IPS-20b (cell line): ENCODE measurements at regions not wholly inside any gene's neighbourhood (a gene's known extent, or its start where the extent isn't known, plus 50 kb on each side); places are given as distances from the start of the nearest gene placed in this dataset.

ENCODE experiments used
- H3K27ac ChIP-seq: one replicate; pipeline ENCODE4 v1.5.1; 2013; ENCODE audit warnings: low read length
- H3K27me3 ChIP-seq: 2 replicates; pipeline ENCODE4 v1.6.1; 2013; ENCODE audit warnings: mild to moderate bottlenecking, low read length, inconsistent platforms; ENCODE audit not compliant: insufficient read depth
- H3K36me3 ChIP-seq: 2 replicates; pipeline ENCODE4 v1.6.1; 2013; ENCODE audit warnings: low read depth, mild to moderate bottlenecking, inconsistent platforms, low read length, moderate library complexity; ENCODE audit not compliant: insufficient read depth
- H3K4me1 ChIP-seq: 2 replicates; pipeline ENCODE4 v1.6.1; 2013; ENCODE audit warnings: mild to moderate bottlenecking, control low read depth, inconsistent platforms, low read length, moderate library complexity; ENCODE audit not compliant: insufficient read depth
- H3K4me3 ChIP-seq: 2 replicates; pipeline ENCODE4 v1.5.1; 2013; ENCODE audit warnings: mild to moderate bottlenecking, low read length, inconsistent platforms
- H3K9ac ChIP-seq: 2 replicates; pipeline ENCODE4 v1.6.1; 2013; ENCODE audit warnings: low read depth, mild to moderate bottlenecking, inconsistent platforms, low read length, moderate library complexity
- H3K9me3 ChIP-seq: 2 replicates; pipeline ENCODE4 v1.6.1; 2013; ENCODE audit warnings: mild to moderate bottlenecking, low read depth, low read length, inconsistent platforms; ENCODE audit not compliant: insufficient read depth

DNA sequence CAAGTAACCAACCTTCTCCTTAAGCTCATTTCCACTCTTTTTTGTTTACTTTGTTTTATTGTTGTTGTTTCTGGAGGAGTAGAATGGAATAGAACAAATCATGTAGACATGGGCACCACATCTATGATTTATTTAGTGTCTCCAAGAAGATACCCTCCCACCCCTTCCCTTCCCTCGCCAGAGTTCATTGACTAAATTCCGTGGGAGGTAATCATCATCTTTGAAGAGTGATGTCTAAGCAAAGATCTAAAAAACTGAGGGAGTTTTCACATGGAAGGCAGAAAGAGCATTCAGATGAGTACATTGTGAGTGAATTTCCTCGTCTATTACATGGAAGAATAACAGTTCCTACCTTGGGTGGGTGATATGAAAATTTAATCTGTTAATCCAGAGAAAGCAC lies 136.2 kb downstream of the SEC16B start:
- Histone ChIP-seq H3K4me3 (no peak overlapping the region), H3K27me3 (no peaks in the 10 kb centered on the region), H3K9me3 (no peaks in the 10 kb centered on the region), H3K4me1 (0 out of 2 replicates have a peak, but pooled peaks cover 2% of the 10 kb centered on the region), H3K36me3 (no peaks in the 10 kb centered on the region), H3K27ac (no peak overlapping the region), H3K9ac (no peak overlapping the region)

DNA sequence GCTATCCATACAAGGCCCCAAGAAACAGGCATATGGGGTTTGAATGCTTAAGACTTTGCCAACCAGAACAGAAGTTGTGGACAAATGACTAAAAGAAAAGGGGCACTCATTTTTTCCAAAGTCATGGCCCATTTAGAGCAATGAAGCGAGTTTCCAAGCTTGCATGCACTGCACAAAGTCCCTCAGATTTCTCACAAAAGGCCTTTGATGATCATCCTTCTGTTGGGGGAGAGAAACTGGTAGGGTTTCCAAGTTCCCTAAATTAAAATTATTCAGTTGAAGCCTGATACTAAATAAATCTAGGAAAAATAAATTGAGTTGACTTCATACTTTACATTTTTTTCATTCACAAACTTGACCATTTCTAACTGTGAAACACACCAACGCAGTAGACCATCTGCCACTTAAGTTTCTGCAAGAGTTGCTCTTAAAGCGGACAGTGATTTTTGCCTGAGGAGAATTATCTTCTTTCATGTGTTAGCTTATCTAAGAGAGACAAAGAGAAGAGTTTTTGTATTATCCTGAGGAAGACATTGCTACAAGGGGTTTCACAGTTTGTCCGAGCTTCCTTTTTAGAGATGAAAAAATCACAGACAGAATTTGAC lies 139.2 kb downstream of the SEC16B start:
- no peak overlapping the region for H3K27ac ChIP-seq
- no peaks in the 10 kb centered on the region for H3K4me1 ChIP-seq
- H3K4me3 ChIP-seq = no peak overlapping the region
- H3K9me3 ChIP-seq = no peaks in the 10 kb centered on the region
- H3K27me3 ChIP-seq = no peaks in the 10 kb centered on the region
- H3K9ac ChIP-seq = no peak overlapping the region
- H3K36me3 ChIP-seq = no peaks in the 10 kb centered on the region

DNA sequence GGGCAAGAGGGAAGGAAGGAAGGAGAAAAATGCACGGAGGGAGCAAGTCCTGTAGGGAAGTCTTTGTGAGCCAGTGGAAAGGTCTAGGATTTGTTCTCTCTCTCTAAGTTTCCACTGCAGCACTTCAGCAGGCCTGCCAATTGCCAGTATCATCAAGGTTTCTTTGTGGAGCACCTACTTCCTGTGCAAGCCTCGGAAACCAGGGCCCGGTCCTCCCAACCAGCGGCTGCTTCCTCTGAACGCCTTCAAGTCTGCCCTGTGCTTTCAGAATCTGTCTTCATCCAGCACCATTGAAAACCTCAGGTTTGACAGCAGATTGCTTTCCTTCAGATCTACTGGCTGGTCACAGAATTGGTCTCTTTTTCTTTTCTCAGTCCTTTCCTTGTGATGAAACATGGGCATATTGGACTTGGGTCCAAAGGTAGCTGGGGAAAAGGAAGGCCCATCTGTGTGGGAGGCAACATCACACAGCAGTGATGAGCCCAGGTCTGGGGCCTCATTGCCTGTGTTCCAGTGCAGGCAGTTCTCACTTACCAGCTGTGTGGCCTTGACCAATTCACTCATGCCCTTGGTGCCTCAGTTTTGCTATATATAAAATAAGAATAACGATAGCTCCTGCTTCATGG lies 144.5 kb downstream of the SEC16B start:
- no peaks in the 10 kb centered on the region for H3K36me3 ChIP-seq
- no peak overlapping the region for H3K4me3 ChIP-seq
- H3K9me3 ChIP-seq = no peaks in the 10 kb centered on the region
- H3K27ac ChIP-seq = no peak overlapping the region
- no peaks in the 10 kb centered on the region for H3K27me3 ChIP-seq
- H3K4me1 ChIP-seq = no peaks in the 10 kb centered on the region
- no peak overlapping the region for H3K9ac ChIP-seq

DNA sequence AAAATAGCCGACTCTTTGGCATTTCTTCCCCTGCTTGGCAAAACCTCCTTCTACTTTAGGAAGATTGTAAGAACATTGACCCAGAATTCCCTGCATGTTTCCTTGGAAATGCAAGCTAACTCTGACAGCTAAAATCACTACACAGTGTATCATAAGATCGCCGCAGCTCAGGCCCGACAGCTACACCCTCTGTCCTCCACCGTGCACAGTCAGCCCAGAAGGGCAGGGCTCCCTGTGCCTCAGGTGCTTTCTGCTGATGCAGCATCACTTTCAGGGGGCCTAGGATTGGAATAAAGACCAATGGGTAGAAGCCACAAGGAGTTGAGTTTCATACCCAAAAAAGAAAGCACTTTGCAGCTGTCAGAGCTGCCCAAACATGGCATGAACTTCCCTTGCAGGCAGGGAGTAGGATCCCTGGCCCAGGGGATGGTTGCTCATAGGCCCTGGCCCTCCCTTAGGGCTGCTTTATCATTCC lies 145.3 kb downstream of the SEC16B start:
- H3K36me3 ChIP-seq = no peaks in the 10 kb centered on the region
- no peak overlapping the region for H3K27ac ChIP-seq
- H3K27me3 ChIP-seq = no peaks in the 10 kb centered on the region
- H3K4me3 ChIP-seq = no peak overlapping the region
- no peak overlapping the region for H3K9ac ChIP-seq
- no peaks in the 10 kb centered on the region for H3K4me1 ChIP-seq
- H3K9me3 ChIP-seq = no peaks in the 10 kb centered on the region

DNA sequence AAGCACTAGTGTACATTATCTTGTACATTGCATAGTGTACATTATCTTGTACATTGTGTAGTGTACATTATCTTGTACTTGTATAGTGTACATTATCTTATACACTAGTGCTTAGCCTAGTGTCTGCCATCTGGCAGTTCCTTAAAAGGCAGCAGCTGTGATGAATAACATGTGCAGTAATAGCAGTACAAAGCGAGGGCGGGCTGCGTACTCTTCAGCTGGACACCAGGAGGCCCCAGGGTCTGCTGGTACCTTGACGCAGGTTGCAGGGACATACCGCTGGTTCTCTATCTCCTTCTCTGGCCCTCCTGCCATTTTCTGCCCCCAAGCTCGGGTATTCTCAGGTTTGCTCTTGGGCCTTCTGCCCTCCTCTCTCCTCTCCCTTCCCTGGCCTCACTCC lies 149.6 kb downstream of the SEC16B start:
- Histone ChIP-seq H3K4me3 (no peak overlapping the region), H3K9ac (no peak overlapping the region), H3K9me3 (no peaks in the 10 kb centered on the region), H3K4me1 (no peaks in the 10 kb centered on the region), H3K27ac (no peak overlapping the region), H3K27me3 (no peaks in the 10 kb centered on the region), H3K36me3 (no peaks in the 10 kb centered on the region)

DNA sequence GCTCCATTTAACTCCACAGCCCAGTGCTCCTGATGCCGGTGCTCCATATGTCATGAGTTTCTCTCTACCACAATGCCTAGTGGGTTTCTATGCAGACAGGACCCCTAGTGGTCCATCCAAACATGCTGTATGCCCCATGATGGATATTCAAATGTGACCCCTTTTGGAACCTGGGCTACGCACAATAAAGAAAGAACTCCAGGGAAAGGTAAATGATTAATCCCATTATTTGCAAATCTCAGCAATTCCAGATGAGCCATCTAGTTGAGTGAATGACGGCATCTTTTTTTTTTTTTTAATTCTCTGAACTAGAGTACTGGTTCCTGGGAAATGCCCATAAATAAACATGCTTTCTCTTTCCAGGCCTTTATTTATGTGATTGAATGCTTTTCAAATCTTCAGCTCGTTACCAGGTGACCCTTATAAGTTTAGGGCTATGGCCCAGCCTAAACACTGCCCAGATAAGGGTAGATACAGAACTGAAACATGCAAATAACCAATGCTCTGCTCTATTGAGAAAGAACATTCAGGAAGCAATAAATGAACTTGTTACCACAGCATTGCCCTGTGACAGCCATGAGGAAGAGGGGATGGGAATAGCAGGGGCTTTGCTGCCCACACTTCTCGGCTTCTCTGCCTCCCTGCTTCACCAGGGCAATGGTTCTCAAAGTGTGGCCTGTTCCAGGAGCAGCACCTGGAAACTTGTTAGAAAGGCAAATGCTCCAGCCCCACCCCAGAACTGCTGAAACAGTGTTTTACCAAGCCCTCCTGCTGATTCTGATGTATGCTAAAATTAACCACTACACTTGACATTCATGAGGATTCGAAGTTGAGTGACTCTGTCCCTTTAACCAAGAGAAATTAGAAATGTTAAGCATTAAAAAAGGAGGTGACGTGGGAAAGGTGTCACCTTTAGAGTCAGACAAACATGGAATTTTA lies 151.7 kb downstream of the SEC16B start:
- H3K4me3 ChIP-seq = no peak overlapping the region

DNA sequence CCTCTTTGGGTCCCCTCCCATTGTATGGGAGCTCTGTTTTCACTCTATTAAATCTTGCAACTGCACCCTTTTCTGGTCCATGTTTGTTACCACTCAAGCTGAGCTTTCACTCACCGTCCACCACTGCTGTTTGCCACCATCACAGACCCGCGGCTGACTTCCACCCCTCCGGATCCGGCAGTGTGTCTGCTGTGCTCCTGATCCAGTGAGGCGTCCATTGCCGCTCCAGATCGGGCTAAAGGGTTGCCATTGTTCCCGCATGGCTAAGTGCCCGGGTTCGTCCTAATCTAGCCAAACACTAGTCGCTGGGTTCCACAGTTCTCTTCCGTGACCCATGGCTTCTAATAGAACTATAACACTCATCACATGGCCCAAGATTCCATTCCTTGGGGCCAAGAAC lies 157.2 kb downstream of the SEC16B start:
- H3K36me3 ChIP-seq = no peaks in the 10 kb centered on the region
- no peaks in the 10 kb centered on the region for H3K9me3 ChIP-seq
- no peak overlapping the region for H3K9ac ChIP-seq
- no peaks in the 10 kb centered on the region for H3K4me1 ChIP-seq
- H3K4me3 ChIP-seq = no peak overlapping the region
- no peaks in the 10 kb centered on the region for H3K27me3 ChIP-seq
- no peak overlapping the region for H3K27ac ChIP-seq

More for the DNA sequence above, 151.7 kb downstream of the SEC16B start:
- Histone ChIP-seq H3K9me3 (no peaks in the 10 kb centered on the region), H3K27me3 (no peaks in the 10 kb centered on the region), H3K9ac (no peak overlapping the region), H3K4me1 (no peaks in the 10 kb centered on the region), H3K36me3 (no peaks in the 10 kb centered on the region), H3K27ac (no peak overlapping the region)

DNA sequence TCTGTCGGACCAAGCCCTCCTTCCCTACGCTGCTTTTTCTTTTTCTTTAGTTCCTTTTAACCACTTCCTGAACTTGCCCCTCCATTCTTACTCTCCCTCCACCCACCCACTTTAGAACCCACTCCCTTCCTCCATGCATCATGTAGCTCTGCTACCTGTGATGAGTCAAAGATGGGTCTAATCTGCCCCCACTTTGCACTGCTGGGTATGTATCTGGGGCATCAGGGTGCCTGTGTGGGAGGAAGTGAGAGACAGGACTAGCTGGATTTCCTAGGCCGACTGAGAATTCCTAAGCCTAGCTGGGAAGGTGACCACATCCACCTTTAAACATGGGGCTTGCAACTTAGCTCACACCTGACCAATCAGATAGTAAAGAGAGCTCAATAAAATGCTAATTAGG lies 157.7 kb downstream of the SEC16B start:
- Histone ChIP-seq H3K9me3 (no peaks in the 10 kb centered on the region), H3K4me3 (no peak overlapping the region), H3K4me1 (no peaks in the 10 kb centered on the region), H3K9ac (no peak overlapping the region), H3K27ac (no peak overlapping the region), H3K36me3 (no peaks in the 10 kb centered on the region), H3K27me3 (no peaks in the 10 kb centered on the region)

DNA sequence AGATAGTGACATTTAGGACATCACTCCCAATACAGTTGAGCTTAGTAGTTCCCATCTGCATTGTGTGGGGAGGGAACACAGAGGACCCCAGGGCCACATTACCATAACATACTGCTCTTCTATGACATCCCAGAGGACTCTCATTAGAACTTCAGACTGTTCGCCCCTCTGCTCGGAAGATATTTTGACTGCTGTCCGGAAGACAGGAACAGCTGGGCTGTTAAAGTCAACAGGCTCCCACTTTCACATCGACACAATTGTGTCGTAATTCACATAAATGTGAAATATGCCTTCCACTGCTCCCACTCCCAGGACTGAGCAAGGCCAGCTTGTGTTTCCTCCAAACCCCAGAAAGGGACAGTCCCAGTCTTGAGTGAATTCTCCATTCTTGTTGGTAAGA lies 158.4 kb downstream of the SEC16B start:
- H3K9me3 ChIP-seq = no peaks in the 10 kb centered on the region
- H3K4me3 ChIP-seq = no peak overlapping the region

DNA sequence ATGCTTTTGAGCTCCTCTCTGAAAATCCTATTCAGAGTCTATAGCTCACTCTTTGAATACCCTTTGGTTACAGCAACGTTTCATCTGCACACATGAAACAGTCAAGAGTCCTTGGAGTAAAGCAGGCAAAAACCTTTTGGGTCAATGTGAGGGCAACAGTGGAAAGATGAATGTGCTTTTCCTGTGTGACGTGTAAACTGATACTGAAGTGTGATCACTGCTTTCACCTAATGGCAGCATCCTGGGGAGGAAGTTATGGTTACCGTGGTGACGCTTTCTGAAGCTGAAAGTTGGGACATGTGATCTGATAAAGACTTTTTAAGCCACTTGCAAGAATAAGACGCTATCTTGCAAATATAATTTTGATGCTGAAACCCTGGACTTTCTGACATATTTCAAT lies 160.0 kb downstream of the SEC16B start:
- no peaks in the 10 kb centered on the region for H3K27me3 ChIP-seq
- no peak overlapping the region for H3K4me3 ChIP-seq
- H3K4me1 ChIP-seq = no peaks in the 10 kb centered on the region
- no peak overlapping the region for H3K27ac ChIP-seq
- no peaks in the 10 kb centered on the region for H3K36me3 ChIP-seq
- H3K9me3 ChIP-seq = no peaks in the 10 kb centered on the region
- no peak overlapping the region for H3K9ac ChIP-seq

More for the DNA sequence above, 158.4 kb downstream of the SEC16B start:
- Histone ChIP-seq H3K27ac (no peak overlapping the region), H3K9ac (no peak overlapping the region), H3K4me1 (no peaks in the 10 kb centered on the region), H3K36me3 (no peaks in the 10 kb centered on the region), H3K27me3 (no peaks in the 10 kb centered on the region)

DNA sequence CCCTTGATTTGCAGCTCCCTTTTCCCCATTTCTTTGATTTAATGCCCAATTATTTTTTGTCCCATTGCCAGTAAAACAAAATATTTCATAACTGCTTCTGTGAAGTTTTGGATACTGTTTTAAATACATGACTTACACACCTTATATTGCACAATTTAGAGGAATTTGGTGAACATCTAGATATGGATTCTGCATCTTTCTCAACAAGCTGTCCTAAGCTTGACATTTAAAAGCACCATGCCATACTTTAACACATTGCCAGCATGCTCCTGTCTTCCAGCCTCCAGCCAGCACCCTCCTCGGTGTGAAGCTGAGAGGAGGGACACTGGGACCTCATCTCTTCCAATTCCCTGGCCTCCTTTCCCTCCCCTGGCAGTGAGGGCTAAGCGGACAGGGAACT lies 167.6 kb downstream of the SEC16B start:
- no peak overlapping the region for H3K9ac ChIP-seq
- H3K27me3 ChIP-seq = no peaks in the 10 kb centered on the region
- H3K27ac ChIP-seq = no peak overlapping the region

More for the DNA sequence above, 167.6 kb downstream of the SEC16B start:
- H3K36me3 ChIP-seq = no peaks in the 10 kb centered on the region
- no peak overlapping the region for H3K4me3 ChIP-seq
- peaks cover 6% of the 10 kb centered on the region; the same call in 1 of the 2 replicates for H3K4me1 ChIP-seq
- H3K9me3 ChIP-seq = peaks cover 8% of the 10 kb centered on the region; the same call in 1 of the 2 replicates
